Left cardiac atrium (tissue), 4 donors: ENCODE measurements at regions not wholly inside any gene's neighbourhood (a gene's known extent, or its start where the extent isn't known, plus 50 kb on each side); places are given as distances from the start of the nearest gene placed in this dataset.
"Not testable (repeated sequence)": the region's sequence is repeated elsewhere in the genome, so short reads cannot be mapped to it uniquely, and the experiment has no call there.

Experiments
- ATAC-seq, 2 donors: fragments of 200-7000 bp; cut with Tn5 transposase; one replicate each; pipeline ENCODE4 v1.9.1; 2020; ENCODE audit warnings: mild to moderate bottlenecking in 2 of 2, moderate library complexity in 2 of 2
- DNase-seq: peaks from one replicate; pipeline ENCODE4 v3.0.0-alpha.2; 2020
- intact Hi-C, 2 donors: fragments of 100-400 bp; cut with DNase I; formaldehyde crosslinking; loops; one replicate each; pipeline versions ENCODE4 v1.14.1 to v1.15.1; 2022 to 2023
- donor health status: DM: no; HTN: yes; CAD: no.
- donor health status: DM: no; HTN: yes; CAD: no; lungs with severe emphysema.
- donor health status: DM: yes; HTN: yes; CAD: no.
- donor health status: Dilated cardiomyopathy.

- intact Hi-C loops = no loop called here
These were observed 116.1 kb upstream of the GORAB start for GRCh38 chr1:170415710-170416372.

GRCh38 chr1:170424346-170424745 lies 107.6 kb upstream of the GORAB start:
- no peak for DNase-seq
- intact Hi-C loops = no loop called here
- ATAC-seq = no peak

More at GRCh38 chr1:170415710-170416372, 116.1 kb upstream of the GORAB start:
- DNase-seq = no peak
- ATAC-seq = no peak

GRCh38 chr1:170426596-170426995 lies 105.4 kb upstream of the GORAB start:
- intact Hi-C loops = no loop called here
- DNase-seq = no peak

GRCh38 chr1:170427002-170427401 lies 105.0 kb upstream of the GORAB start:
- DNase-seq, intact Hi-C loops, ATAC-seq: not testable (repeated sequence)

More at GRCh38 chr1:170426596-170426995, 105.4 kb upstream of the GORAB start:
- ATAC-seq = no peak

- ATAC-seq = no peak
- DNase-seq = no peak
- intact Hi-C loops = no loop called here
These were observed 95.0 kb upstream of the GORAB start for GRCh38 chr1:170436928-170437327.

- intact Hi-C loops = no loop called here
- DNase-seq (no peak), ATAC-seq (peak in 1 of 2 donors; percentile 27)
These were observed 86.9 kb upstream of the GORAB start for GRCh38 chr1:170445096-170445495.

GRCh38 chr1:170448661-170449158 lies 83.3 kb upstream of the GORAB start:
- DNase-seq (no peak), ATAC-seq (no peak)
- intact Hi-C loops = no loop called here

- intact Hi-C loops, ATAC-seq: not testable (repeated sequence)
- peak; percentile 25 for DNase-seq
These were observed 74.5 kb upstream of the GORAB start for GRCh38 chr1:170457325-170458050.

- intact Hi-C loops = no loop called here
- no peak for ATAC-seq
These were observed 72.0 kb upstream of the GORAB start for GRCh38 chr1:170460001-170460400.

GRCh38 chr1:170460414-170461155 lies 71.4 kb upstream of the GORAB start:
- DNase-seq (no peak), ATAC-seq (no peak)
- intact Hi-C loops = no loop called here

More at GRCh38 chr1:170460001-170460400, 72.0 kb upstream of the GORAB start:
- DNase-seq = no peak

GRCh38 chr1:170461291-170461747 lies 70.6 kb upstream of the GORAB start:
- ATAC-seq = no peak

GRCh38 chr1:170461762-170462384 lies 70.1 kb upstream of the GORAB start:
- DNase-seq = no peak
- peak; percentile 19 to 49 for ATAC-seq

More at GRCh38 chr1:170461291-170461747, 70.6 kb upstream of the GORAB start:
- no peak for DNase-seq
- intact Hi-C loops = no loop called here

GRCh38 chr1:170470121-170470520 lies 61.8 kb upstream of the GORAB start:
- peak; percentile 63 for ATAC-seq
- intact Hi-C loops = no loop called here
- no peak for DNase-seq

More at GRCh38 chr1:170461762-170462384, 70.1 kb upstream of the GORAB start:
- intact Hi-C loops = no loop called here

- ATAC-seq = peak in 1 of 2 donors; percentile 71
- intact Hi-C loops = no loop called here
- no peak for DNase-seq
These were observed 60.4 kb upstream of the GORAB start for GRCh38 chr1:170471398-170472053.

GRCh38 chr1:170481000-170481399 lies 51.0 kb upstream of the GORAB start:
- intact Hi-C loops = no loop called here
- DNase-seq = no peak
- ATAC-seq = no peak
